Gastrocnemius medialis (tissue), 4 donors: ENCODE measurements at regions not wholly inside any gene's neighbourhood (a gene's known extent, or its start where the extent isn't known, plus 50 kb on each side); places are given as distances from the start of the nearest gene placed in this dataset.

Experiments used
- ATAC-seq, 2 donors: fragments of 150-250 bp; one replicate each; pipeline ENCODE4 v1.9.1; 2016
- DNase-seq, 2 donors: peaks; one replicate each; pipeline ENCODE4 v3.0.0-alpha.2; 2019
- H3K27ac ChIP-seq, 4 donors: fragments of 200-600 bp; sonication (generic); 1 replicate in 1 of 4; 2 replicates in 3 of 4; pipeline ENCODE4 v1.5.1; 2016 to 2018; ENCODE audit warnings: mild to moderate bottlenecking in 2 of 4, moderate library complexity in 1 of 4
- H3K27me3 ChIP-seq, 3 donors: fragments of 200-600 bp; sonication (generic) in 2 of 3; 1 replicate in 1 of 3; 2 replicates in 2 of 3; pipeline versions ENCODE4 v1.5.1 to v1.6.0; 2016 to 2019; ENCODE audit warnings: mild to moderate bottlenecking in 1 of 3, moderate library complexity in 1 of 3
- H3K36me3 ChIP-seq, 2 donors: fragments of 200-600 bp; sonication (generic) in 1 of 2; one replicate each; pipeline ENCODE4 v1.5.1; 2017 to 2018
- H3K4me1 ChIP-seq, 2 donors: fragments of 200-600 bp; sonication (generic) in 1 of 2; one replicate each; pipeline ENCODE4 v1.5.1; 2016 to 2017; ENCODE audit warnings: mild to moderate bottlenecking in 2 of 2
- H3K4me3 ChIP-seq, 4 donors: fragments of 200-600 bp; sonication (generic) in 3 of 4; 1 replicate in 1 of 4; 2 replicates in 3 of 4; pipeline ENCODE4 v1.5.1; 2016 to 2019; ENCODE audit warnings: mild to moderate bottlenecking in 2 of 4
- H3K9me3 ChIP-seq, 3 donors: fragments of 200-600 bp; sonication (generic) in 2 of 3; 1 replicate in 1 of 3; 2 replicates in 2 of 3; pipeline ENCODE4 v1.5.1; 2016 to 2019
- CTCF ChIP-seq, 5 experiments: fragments of 450-650 bp in 3 of 5; fragments of 200-600 bp in 2 of 5; sonication (generic) in 2 of 5; IDR thresholded peaks in 4 of 5; conservative IDR thresholded peaks in 1 of 5; 1 replicate in 4 of 5; 2 replicates in 1 of 5; pipeline ENCODE4 v1.5.1; 2016 to 2019; ENCODE audit warnings: antibody characterized with exemption in 5 of 5, mild to moderate bottlenecking in 3 of 5, moderate library complexity in 3 of 5
- POLR2A ChIP-seq, 2 donors: fragments of 450-650 bp; IDR thresholded peaks; one replicate each; pipeline ENCODE4 v1.6.1; 2017; ENCODE audit warnings: antibody characterized with exemption in 2 of 2, mild to moderate bottlenecking in 2 of 2, moderate library complexity in 2 of 2
- in situ Hi-C, 4 donors: fragments of 200-750 bp; cut with MboI; loops; one replicate each; pipeline versions ENCODE4 v1.15.0 to v1.8.0; 2017; ENCODE audit warnings: low sequenced_read_pairs in 4 of 4
- intact Hi-C: fragments of 100-400 bp; cut with DNase I; formaldehyde crosslinking; loops from one replicate; pipeline ENCODE4 v1.15.1; 2023; ENCODE audit warnings: low total_unique reads

GRCh38 chr6:3535776-3536435, 79.1 kb upstream of the SLC22A23 start:
- Histone ChIP-seq H3K4me1 (no peaks in the 10 kb centered on the region), H3K4me3 (no peak overlapping the region), H3K36me3 (no peaks in the 10 kb centered on the region), H3K9me3 (no peaks in the 10 kb centered on the region), H3K27me3 (no peaks in the 10 kb centered on the region), H3K27ac (no peak overlapping the region)
- DNase-seq (no peak), ATAC-seq (no peak)
- no peak for TF ChIP-seq CTCF (IDR thresholded peaks at IDR 0.05 in 4 of 5, conservative IDR thresholded peaks at IDR 0.05 in 1 of 5)
- no peak for TF ChIP-seq POLR2A (IDR thresholded peaks at IDR 0.05)
- intact Hi-C loops (no loop called here), in situ Hi-C loops (no loop called here)

- intact Hi-C loops: no loop called here
These were observed 78.4 kb upstream of the SLC22A23 start for GRCh38 chr6:3535033-3535775.

GRCh38 chr6:3534599-3534998, 77.7 kb upstream of the SLC22A23 start:
- in situ Hi-C loops: no loop called here
- ATAC-seq (no peak), DNase-seq (no peak)
- H3K4me1 ChIP-seq: no peaks in the 10 kb centered on the region
- H3K36me3 ChIP-seq: no peaks in the 10 kb centered on the region
- no peaks in the 10 kb centered on the region for H3K9me3 ChIP-seq
- no peak for TF ChIP-seq POLR2A (IDR thresholded peaks at IDR 0.05)
- TF ChIP-seq CTCF (IDR thresholded peaks at IDR 0.05 in 4 of 5, conservative IDR thresholded peaks at IDR 0.05 in 1 of 5): no peak
- intact Hi-C loops: no loop called here
- no peaks in the 10 kb centered on the region for H3K27me3 ChIP-seq
- H3K27ac ChIP-seq: no peak overlapping the region
- H3K4me3 ChIP-seq: no peak overlapping the region

More at GRCh38 chr6:3535033-3535775, 78.4 kb upstream of the SLC22A23 start:
- in situ Hi-C loops: no loop called here
- DNase-seq: no peak
- H3K4me3 ChIP-seq: no peak overlapping the region
- H3K27ac ChIP-seq: no peak overlapping the region
- H3K27me3 ChIP-seq: no peaks in the 10 kb centered on the region
- H3K4me1 ChIP-seq: no peaks in the 10 kb centered on the region
- no peaks in the 10 kb centered on the region for H3K9me3 ChIP-seq
- TF ChIP-seq POLR2A (IDR thresholded peaks at IDR 0.05): no peak
- no peak for TF ChIP-seq CTCF (IDR thresholded peaks at IDR 0.05 in 4 of 5, conservative IDR thresholded peaks at IDR 0.05 in 1 of 5)
- no peaks in the 10 kb centered on the region for H3K36me3 ChIP-seq
- no peak for ATAC-seq

- DNase-seq (no peak), ATAC-seq (no peak)
- no peaks in the 10 kb centered on the region for H3K4me1 ChIP-seq
- no peak overlapping the region for H3K27ac ChIP-seq
- no peak overlapping the region for H3K4me3 ChIP-seq
- no peak for TF ChIP-seq POLR2A (IDR thresholded peaks at IDR 0.05)
- no peak for TF ChIP-seq CTCF (IDR thresholded peaks at IDR 0.05 in 4 of 5, conservative IDR thresholded peaks at IDR 0.05 in 1 of 5)
- H3K9me3 ChIP-seq: no peaks in the 10 kb centered on the region
- H3K27me3 ChIP-seq: no peaks in the 10 kb centered on the region
- intact Hi-C loops: no loop called here
- H3K36me3 ChIP-seq: no peaks in the 10 kb centered on the region
- in situ Hi-C loops: no loop called here
These were observed 77.1 kb upstream of the SLC22A23 start for GRCh38 chr6:3533981-3534380.
